GM12865 (cell line): ENCODE measurements at regions not wholly inside any gene's neighbourhood (a gene's known extent, or its start where the extent isn't known, plus 50 kb on each side); places are given as distances from the start of the nearest gene placed in this dataset.

ENCODE experiments used
- DNase-seq: peaks from one replicate; pipeline ENCODE4 v3.0.0; 2010; ENCODE audit warnings: low read depth
- H3K4me3 ChIP-seq: 2 replicates; pipeline ENCODE4 v1.5.1; 2011; ENCODE audit warnings: mild to moderate bottlenecking, low read depth, low read length, control low read depth
- TF ChIP-seq, protein P1 (sequence below): IDR thresholded peaks from 2 replicates; pipeline ENCODE4 v1.5.1; 2011; ENCODE audit warnings: low read length, control low read depth, low read depth, inconsistent platforms; ENCODE audit not compliant: insufficient read depth; ENCODE audit errors: missing control alignments

GRCh38 chr7:88462799-88463198 is 156.1 kb upstream of the STEAP4 start:
- TF ChIP-seq, protein P1, sequence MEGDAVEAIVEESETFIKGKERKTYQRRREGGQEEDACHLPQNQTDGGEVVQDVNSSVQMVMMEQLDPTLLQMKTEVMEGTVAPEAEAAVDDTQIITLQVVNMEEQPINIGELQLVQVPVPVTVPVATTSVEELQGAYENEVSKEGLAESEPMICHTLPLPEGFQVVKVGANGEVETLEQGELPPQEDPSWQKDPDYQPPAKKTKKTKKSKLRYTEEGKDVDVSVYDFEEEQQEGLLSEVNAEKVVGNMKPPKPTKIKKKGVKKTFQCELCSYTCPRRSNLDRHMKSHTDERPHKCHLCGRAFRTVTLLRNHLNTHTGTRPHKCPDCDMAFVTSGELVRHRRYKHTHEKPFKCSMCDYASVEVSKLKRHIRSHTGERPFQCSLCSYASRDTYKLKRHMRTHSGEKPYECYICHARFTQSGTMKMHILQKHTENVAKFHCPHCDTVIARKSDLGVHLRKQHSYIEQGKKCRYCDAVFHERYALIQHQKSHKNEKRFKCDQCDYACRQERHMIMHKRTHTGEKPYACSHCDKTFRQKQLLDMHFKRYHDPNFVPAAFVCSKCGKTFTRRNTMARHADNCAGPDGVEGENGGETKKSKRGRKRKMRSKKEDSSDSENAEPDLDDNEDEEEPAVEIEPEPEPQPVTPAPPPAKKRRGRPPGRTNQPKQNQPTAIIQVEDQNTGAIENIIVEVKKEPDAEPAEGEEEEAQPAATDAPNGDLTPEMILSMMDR = no peak
- no peak for DNase-seq
- H3K4me3 ChIP-seq = no peak overlapping the region

GRCh38 chr7:88460650-88461049 is 154.0 kb upstream of the STEAP4 start:
- H3K4me3 ChIP-seq = no peak overlapping the region
- DNase-seq = no peak
- TF ChIP-seq, protein P1 = no peak

DNA sequence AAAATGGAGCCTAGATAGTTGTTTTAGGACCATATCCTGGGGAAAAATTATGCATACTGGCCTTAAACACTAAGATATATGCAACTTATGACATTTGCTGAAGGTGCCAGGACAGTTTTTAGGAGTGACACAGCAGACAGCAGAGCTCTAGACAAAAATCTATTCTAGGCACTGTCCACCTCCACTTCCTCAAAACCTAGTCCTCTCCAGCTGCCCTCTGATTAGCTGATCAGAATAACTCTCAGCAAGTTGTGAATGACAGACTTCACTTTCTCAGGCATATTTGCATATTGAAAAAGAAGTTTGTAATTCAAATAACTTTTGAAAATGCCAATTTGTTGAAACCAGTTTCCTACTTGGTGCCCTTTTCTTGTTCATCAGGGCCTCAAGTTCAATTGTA is 152.3 kb upstream of the STEAP4 start:
- no peak for DNase-seq
- H3K4me3 ChIP-seq = no peak overlapping the region
- TF ChIP-seq, protein P1 = no peak

- TF ChIP-seq, protein P1 = no peak
- DNase-seq = no peak
- no peak overlapping the region for H3K4me3 ChIP-seq
These were observed 151.6 kb upstream of the STEAP4 start for GRCh38 chr7:88458279-88458678.

- no peak for DNase-seq
- TF ChIP-seq, protein P1 = no peak
- no peak overlapping the region for H3K4me3 ChIP-seq
These were observed 150.6 kb upstream of the STEAP4 start for GRCh38 chr7:88457320-88457719.

DNA sequence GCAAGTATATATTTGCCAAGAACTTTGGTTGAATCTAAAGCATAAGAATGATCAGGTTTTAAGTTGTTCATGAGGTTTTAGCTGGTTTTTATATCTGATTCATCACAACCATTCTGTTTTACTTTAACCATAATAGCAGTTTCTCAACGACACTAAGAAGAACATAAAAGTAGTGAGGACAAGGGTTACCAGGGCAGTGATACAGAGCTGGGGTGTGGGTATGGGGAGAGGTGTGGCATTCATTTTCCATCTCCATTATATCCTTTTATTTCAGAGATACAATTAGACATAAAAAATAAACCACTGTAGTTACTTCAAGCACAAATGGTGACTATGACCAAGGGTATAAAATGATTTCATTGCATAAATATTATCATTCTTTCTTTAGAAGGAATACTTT is 149.8 kb upstream of the STEAP4 start:
- H3K4me3 ChIP-seq = no peak overlapping the region
- TF ChIP-seq, protein P1 = no peak
- no peak for DNase-seq

- TF ChIP-seq, protein P1 = no peak
- no peak for DNase-seq
- H3K4me3 ChIP-seq = no peak overlapping the region
These were observed 149.0 kb upstream of the STEAP4 start for GRCh38 chr7:88455696-88456095.
